Activated CD4-positive, alpha-beta T cell treated with anti-CD3 and anti-CD28 coated beads for 48 hours (primary cell): ENCODE measurements at regions not wholly inside any gene's neighbourhood (a gene's known extent, or its start where the extent isn't known, plus 50 kb on each side); places are given as distances from the start of the nearest gene placed in this dataset.
"Not testable (repeated sequence)": the region's sequence is repeated elsewhere in the genome, so short reads cannot be mapped to it uniquely, and the experiment has no call there.

Source experiments
- DNase-seq: peaks from one replicate; pipeline ENCODE4 v3.0.0-alpha.2; 2020

- DNase-seq, result no peak
Observed at GRCh38 chr10:106280896-106281460, 883.5 kb downstream of the SORCS1 start.

GRCh38 chr10:106278383-106278782 is 886.1 kb downstream of the SORCS1 start:
- no peak for DNase-seq

GRCh38 chr10:106271237-106271636 is 893.3 kb downstream of the SORCS1 start:
- no peak for DNase-seq

GRCh38 chr10:106268000-106268399 is 896.5 kb downstream of the SORCS1 start:
- DNase-seq, result no peak

GRCh38 chr10:106267591-106267990 is 896.9 kb downstream of the SORCS1 start:
- no peak for DNase-seq

DNA sequence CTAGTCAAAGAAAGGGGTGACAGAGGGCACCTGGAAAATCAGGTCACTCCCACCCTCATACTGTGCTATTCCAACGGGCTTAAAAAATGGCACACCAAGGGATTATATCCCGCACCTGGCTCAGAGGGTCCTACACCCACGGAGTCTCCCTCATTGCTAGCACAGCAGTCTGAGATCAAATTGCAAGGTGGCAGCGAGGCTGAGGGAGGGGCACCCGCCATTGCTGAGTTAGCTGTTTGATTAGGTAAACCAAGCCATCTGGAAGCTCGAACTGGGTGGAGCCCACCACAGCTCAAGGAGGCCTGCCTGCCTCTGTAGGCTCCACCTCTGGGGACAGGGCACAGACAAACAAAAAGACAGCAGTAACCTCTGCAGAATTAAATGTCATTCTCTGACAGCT is 907.1 kb downstream of the SORCS1 start:
- not testable (repeated sequence) for DNase-seq

- DNase-seq, result no peak
Observed at GRCh38 chr10:106255111-106255678, 909.3 kb downstream of the SORCS1 start.

DNA sequence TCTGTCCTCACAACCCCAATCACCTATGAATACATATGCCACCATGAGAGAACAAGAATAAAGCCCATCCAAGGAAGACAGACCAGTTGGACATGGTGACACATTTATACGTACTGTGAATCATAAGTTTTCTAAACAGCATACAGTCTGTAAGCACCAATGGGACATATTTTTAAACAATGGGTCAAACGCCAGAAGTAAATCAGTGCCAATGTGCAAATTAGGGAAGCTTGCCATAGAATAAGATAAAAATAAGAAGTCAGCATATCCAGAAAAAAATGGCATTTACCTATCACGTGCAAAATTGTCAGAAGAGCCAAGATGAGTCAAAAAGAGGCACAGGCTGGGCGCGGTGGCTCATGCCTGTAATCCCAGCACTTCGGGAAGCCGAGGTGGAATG is 910.4 kb downstream of the SORCS1 start:
- no peak for DNase-seq

GRCh38 chr10:106252541-106252940 is 912.0 kb downstream of the SORCS1 start:
- no peak for DNase-seq

DNA sequence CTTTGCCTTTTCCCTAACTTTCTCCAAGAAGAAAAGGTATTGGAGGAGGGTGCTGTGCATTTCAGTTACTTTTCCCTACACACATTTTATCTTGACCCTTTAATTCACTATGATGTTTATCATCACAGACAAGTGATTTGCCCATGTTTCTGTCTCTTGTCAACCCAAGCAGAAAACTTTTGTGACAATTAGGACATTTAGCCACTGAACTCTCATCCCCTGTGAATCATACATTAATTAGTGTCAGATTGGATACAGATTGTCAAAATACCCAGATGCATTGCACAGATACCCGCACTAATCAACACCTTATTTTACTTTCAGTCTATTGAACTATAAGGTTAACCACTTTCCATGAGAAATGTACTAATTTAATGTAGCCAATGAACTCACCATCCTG is 912.9 kb downstream of the SORCS1 start:
- no peak for DNase-seq

GRCh38 chr10:106242301-106242700 is 922.2 kb downstream of the SORCS1 start:
- DNase-seq, result no peak

DNA sequence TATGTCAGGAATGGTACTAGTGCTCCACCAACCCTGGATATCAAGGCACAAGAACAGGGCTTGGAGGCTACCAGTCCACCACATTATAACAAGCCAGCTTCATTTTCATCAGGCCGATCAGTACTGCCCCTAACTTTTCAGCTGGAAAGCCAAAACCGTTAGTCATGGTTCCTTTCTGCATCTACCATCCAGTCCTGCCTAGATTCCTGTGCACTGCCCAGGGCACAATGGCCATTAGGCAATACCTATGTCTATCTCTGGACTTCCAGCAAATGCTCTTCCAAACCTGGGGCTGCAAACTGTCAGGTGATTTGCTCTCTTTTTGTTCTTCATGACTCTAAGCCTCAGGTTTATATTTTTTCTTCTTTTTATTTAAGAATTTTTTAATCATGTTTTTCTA is 937.7 kb downstream of the SORCS1 start:
- DNase-seq, result no peak

- no peak for DNase-seq
Observed at GRCh38 chr10:106226142-106226541, 938.4 kb downstream of the SORCS1 start.

GRCh38 chr10:106224676-106225075 is 939.8 kb downstream of the SORCS1 start:
- no peak for DNase-seq

GRCh38 chr10:106217627-106218026 is 946.9 kb downstream of the SORCS1 start:
- DNase-seq, result no peak

- DNase-seq, result no peak
Observed at GRCh38 chr10:106216085-106216484, 948.4 kb downstream of the SORCS1 start.

DNA sequence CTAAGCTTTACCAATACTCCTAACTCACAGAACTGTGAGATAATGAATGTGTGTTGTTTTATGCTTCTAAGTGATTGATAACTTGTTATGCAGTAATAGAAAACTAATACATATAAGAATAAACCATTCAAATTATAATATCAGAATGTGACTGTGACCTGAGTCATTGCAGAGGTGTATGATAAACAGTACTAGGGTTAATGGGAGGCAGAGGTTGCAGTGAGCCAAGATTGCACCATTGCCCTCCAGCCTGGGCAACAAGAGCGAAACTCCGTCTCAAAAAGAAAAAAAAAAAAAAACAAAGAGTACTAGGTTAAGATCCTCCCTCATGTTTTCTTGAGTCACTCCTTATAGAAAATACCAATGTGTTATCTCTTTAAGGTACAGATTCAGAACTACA is 950.3 kb downstream of the SORCS1 start:
- no peak for DNase-seq

- DNase-seq, result no peak
Observed at GRCh38 chr10:106213493-106213892, 951.0 kb downstream of the SORCS1 start.

DNA sequence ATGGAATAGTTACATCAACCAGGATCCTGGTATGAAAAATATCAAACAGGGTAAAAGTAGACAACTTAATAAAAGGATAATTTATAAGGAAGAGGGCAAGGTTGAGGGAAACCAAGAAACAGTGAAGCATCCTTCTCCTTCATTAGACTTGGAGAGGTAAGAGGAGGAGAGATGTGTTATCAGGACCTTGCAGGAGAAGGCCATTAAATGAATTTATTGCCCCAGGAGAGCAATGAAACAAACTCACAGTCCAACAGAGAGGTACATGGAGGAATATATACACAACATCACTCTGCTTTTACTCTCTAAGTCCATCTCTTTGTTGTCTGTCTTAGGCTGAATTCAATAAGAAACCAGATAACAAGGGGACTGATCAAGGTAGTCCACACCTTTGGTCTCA is 966.2 kb downstream of the SORCS1 start:
- no peak for DNase-seq

DNA sequence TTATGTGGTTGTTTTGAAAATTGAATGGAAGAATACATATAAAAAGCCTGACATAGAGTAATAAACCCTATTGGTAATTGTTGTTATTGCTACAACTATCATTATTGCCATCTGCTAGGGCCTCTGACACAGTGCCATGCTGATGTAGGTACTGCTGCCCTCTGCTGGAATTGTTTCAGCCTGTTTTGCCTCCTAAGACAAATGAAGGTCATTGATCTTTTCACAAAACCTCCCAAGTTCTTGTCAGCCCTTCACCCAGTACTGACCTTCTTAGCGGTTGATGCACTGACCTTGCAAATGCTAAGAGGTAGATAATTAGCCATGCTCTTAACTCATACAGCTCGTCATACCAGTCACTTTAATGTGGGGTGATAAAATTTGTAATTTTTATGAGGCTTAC is 975.2 kb downstream of the SORCS1 start:
- DNase-seq, result peak; percentile 23

GRCh38 chr10:106185951-106186350 is 978.6 kb downstream of the SORCS1 start:
- DNase-seq, result no peak

DNA sequence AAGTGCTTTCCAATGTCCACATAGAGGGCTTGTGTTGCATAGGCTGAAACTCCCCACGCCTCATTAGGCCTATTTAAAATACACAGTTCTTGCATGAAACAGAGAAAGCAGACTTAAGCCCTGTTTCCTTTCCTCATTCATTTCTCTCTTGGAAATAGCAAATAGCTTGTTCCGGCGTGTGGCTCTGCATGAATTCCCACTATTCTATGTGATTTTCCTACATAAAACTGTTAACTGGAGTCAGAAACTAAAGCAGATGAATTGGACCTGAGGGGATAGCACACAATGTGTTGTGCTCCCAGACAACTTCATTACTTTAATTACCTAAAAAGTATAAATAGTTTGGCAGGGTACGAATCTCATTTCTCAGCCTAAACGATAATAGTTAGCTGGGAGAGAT is 981.5 kb downstream of the SORCS1 start:
- no peak for DNase-seq

GRCh38 chr10:106182542-106182941 is 982.0 kb downstream of the SORCS1 start:
- DNase-seq, result no peak

- no peak for DNase-seq
Observed at GRCh38 chr10:106181501-106181900, 983.0 kb downstream of the SORCS1 start.

- DNase-seq, result no peak
Observed at GRCh38 chr10:106179430-106179829, 985.1 kb downstream of the SORCS1 start.
